ENCODE measurements at regions not wholly inside any gene's neighbourhood (a gene's known extent, or its start where the extent isn't known, plus 50 kb on each side); places are given as distances from the start of the nearest gene placed in this dataset.
A peak's percentile ranks its signal among the peaks of the same experiment; 100 is the strongest.
"Not testable (repeated sequence)": the region's sequence is repeated elsewhere in the genome, so short reads cannot be mapped to it uniquely, and the experiment has no call there.

- Histone ChIP-seq H3K4me3 (ENCODE audit: insufficient read depth, low read length) (no peak overlapping the region), H3K27ac (ENCODE audit: low read depth, low read length) (no peak overlapping the region), H3K27me3 (ENCODE audit: insufficient read depth, low read length) (peaks cover 5% of the 10 kb centered on the region), H4K20me1 (ENCODE audit: insufficient read depth, low read length) (no peaks in the 10 kb centered on the region), H3K4me1 (ENCODE audit: insufficient read depth, low read length) (peaks cover 9% of the 10 kb centered on the region), H2AFZ (ENCODE audit: low read length) (no peak overlapping the region), H3K4me2 (ENCODE audit: insufficient read depth, low read length) (peak overlapping the region; percentile 28), H3K36me3 (ENCODE audit: insufficient read depth, low read length) (no peaks in the 10 kb centered on the region), H3K9me3 (ENCODE audit: low read depth, low read length) (peaks cover 3% of the 10 kb centered on the region), H3K79me2 (ENCODE audit: insufficient read depth, low read length) (no peaks in the 10 kb centered on the region)
- no peak for TF ChIP-seq CTCF (IDR thresholded peaks at IDR 0.05; ENCODE audit: extremely low read depth, low read depth, low read length)
- no peak for DNase-seq (ENCODE audit: insufficient read length, low spot score, missing footprints)
Measured at GRCh38 chr18:10101729-10102128, 187.9 kb downstream of the VAPA start.

GRCh38 chr18:10105118-10105517 lies 191.3 kb downstream of the VAPA start:
- not testable (repeated sequence) for DNase-seq (ENCODE audit: insufficient read length, low spot score, missing footprints); H4K20me1 ChIP-seq (ENCODE audit: insufficient read depth, low read length); H3K4me3 ChIP-seq (ENCODE audit: insufficient read depth, low read length); H3K4me1 ChIP-seq (ENCODE audit: insufficient read depth, low read length); H3K27ac ChIP-seq (ENCODE audit: low read depth, low read length); H3K79me2 ChIP-seq (ENCODE audit: insufficient read depth, low read length); H3K9me3 ChIP-seq (ENCODE audit: low read depth, low read length); H3K4me2 ChIP-seq (ENCODE audit: insufficient read depth, low read length); H2AFZ ChIP-seq (ENCODE audit: low read length); H3K27me3 ChIP-seq (ENCODE audit: insufficient read depth, low read length); H3K36me3 ChIP-seq (ENCODE audit: insufficient read depth, low read length)

GRCh38 chr18:10111191-10111590 lies 197.4 kb downstream of the VAPA start:
- TF ChIP-seq CTCF (IDR thresholded peaks at IDR 0.05; ENCODE audit: extremely low read depth, low read depth, low read length) = no peak
- Histone ChIP-seq H3K27ac (ENCODE audit: low read depth, low read length) (no peak overlapping the region), H2AFZ (ENCODE audit: low read length) (no peak overlapping the region), H3K4me1 (ENCODE audit: insufficient read depth, low read length) (no peaks in the 10 kb centered on the region), H3K27me3 (ENCODE audit: insufficient read depth, low read length) (peaks cover 18% of the 10 kb centered on the region), H4K20me1 (ENCODE audit: insufficient read depth, low read length) (no peaks in the 10 kb centered on the region), H3K4me3 (ENCODE audit: insufficient read depth, low read length) (no peak overlapping the region), H3K4me2 (ENCODE audit: insufficient read depth, low read length) (no peak overlapping the region), H3K79me2 (ENCODE audit: insufficient read depth, low read length) (no peaks in the 10 kb centered on the region), H3K36me3 (ENCODE audit: insufficient read depth, low read length) (no peaks in the 10 kb centered on the region), H3K9me3 (ENCODE audit: low read depth, low read length) (no peaks in the 10 kb centered on the region)
- DNase-seq (ENCODE audit: insufficient read length, low spot score, missing footprints) = no peak

GRCh38 chr18:10111944-10112343 lies 198.1 kb downstream of the VAPA start:
- no peak for DNase-seq (ENCODE audit: insufficient read length, low spot score, missing footprints)
- Histone ChIP-seq H3K36me3 (ENCODE audit: insufficient read depth, low read length) (no peaks in the 10 kb centered on the region), H3K9me3 (ENCODE audit: low read depth, low read length) (no peaks in the 10 kb centered on the region), H3K4me3 (ENCODE audit: insufficient read depth, low read length) (no peak overlapping the region), H2AFZ (ENCODE audit: low read length) (no peak overlapping the region), H3K4me2 (ENCODE audit: insufficient read depth, low read length) (no peak overlapping the region), H3K79me2 (ENCODE audit: insufficient read depth, low read length) (no peaks in the 10 kb centered on the region), H3K27ac (ENCODE audit: low read depth, low read length) (no peak overlapping the region), H3K27me3 (ENCODE audit: insufficient read depth, low read length) (peaks cover 23% of the 10 kb centered on the region), H3K4me1 (ENCODE audit: insufficient read depth, low read length) (no peaks in the 10 kb centered on the region), H4K20me1 (ENCODE audit: insufficient read depth, low read length) (no peaks in the 10 kb centered on the region)
- TF ChIP-seq CTCF (IDR thresholded peaks at IDR 0.05; ENCODE audit: extremely low read depth, low read depth, low read length) = no peak

Measured in osteoblast (primary cell).